Embryonic facial prominence (tissue), 1 donor: ENCODE measurements at regions not wholly inside any gene's neighbourhood (a gene's known extent, or its start where the extent isn't known, plus 50 kb on each side); places are given as distances from the start of the nearest gene placed in this dataset.

Experiments
- DNase-seq: peaks from one replicate; pipeline ENCODE4 v3.0.0-alpha.2; 2016; ENCODE audit errors: extremely low spot score

DNA sequence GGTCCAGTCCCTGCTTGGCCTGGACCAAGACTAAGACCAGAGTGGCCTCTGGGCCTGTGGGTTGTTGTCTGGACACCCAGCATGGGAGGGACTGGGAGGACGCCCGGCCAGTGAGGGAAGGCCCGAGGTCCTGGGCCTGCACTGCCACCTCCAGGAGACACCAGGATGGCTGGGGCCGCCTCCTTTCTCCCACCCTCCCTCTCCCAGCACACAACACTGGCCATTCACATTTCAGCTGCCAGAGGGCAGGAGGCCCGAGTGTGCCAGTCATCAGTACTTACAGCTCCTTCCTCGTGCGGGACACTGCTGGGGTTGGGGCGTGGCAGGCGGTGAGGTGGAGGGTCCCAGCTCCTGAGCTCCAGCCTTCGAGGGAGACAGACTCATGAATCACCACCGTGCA, 133.5 kb downstream of the ASB1 start:
- DNase-seq, result no peak

DNA sequence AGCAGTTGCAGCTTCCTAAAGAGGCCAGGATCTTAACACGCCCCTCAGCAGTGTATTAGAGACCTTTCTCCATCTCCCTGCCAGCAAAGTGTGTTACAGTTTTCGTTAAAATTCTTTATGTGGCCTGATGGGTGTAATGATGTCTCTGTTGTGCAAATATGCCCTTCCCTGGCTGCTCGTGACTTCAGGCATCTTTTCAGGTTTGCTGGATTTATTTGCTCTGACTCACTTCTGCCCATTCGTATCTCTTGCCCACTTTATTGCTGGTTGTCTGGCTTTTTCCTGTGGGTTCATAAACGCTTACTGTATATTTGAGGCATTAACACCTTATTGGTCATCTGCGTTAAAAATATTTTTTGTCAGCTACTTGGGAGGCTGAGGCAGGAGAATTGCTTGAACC, 134.5 kb downstream of the ASB1 start:
- no peak for DNase-seq

DNA sequence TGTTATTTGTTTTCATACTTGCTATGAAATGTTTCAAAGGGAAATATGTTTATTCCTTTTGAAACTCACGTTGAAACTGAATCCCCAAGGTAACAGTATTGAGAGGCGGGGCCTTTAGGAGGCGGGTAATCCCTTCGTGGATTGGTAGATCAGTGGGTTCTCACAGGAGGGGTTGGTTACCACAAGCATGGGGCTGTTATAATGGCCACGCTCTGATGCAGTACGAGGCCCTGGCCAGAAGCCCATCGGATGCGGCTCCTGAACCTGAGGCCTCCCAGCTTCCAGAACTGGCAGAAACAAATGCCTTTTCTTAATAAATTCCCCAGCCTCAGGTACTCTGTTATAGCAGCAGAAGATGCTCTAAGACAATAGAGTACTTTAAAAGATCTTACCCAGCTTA, 135.7 kb downstream of the ASB1 start:
- no peak for DNase-seq

- no peak for DNase-seq
Observed at GRCh38 chr2:238563551-238563950, 136.8 kb downstream of the ASB1 start.

DNA sequence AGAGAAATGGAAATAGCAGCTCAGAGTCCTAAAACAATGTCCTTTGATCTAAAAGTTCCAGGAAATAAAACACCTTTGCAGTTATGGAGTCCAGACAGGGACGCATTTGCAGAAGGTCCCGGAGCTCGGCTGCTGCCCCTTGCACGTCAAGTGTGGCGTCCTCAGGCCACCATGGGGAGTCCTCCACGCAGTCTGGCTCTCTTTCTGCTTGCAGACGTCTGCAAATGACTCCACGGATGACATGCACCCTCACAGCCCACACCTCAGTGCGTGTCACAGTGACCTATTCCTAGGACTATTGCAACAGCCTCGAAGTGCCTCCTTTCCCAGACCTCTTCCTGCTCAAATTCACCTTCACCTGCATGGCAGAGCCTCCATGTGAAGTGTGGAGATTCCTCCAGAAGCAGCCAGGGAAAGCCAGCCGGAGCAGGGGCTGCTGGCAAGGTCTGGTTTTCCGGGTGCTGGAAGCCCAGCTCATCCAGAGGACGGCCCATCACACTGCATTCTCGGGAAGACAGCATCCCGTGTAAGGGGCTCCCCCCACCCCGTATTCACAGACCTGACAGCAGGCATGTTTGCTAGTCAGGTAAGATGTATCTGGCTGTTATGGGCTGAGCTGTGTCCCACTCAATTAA, 137.7 kb downstream of the ASB1 start:
- DNase-seq, result no peak

DNA sequence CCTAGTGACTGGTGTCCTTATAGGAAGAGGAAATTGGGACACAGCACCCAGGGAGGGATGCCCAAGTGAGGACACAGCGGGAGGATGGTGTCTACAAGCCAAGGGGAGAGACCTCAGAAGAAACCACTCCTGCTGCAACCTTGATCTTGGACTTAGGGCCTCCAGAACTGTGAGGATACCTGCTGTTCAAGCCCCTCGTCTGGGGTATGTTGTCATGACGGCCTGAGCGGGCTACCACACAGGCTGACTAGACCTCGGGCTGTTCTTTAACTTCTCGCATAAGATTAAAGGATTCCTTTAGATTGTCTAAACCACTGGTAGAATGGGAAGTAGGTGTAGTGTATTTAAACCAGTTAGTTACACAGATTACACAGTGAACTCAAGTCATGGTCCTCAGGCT, 138.3 kb downstream of the ASB1 start:
- no peak for DNase-seq

- DNase-seq, result no peak
Observed at GRCh38 chr2:238566001-238566645, 139.4 kb downstream of the ASB1 start.

DNA sequence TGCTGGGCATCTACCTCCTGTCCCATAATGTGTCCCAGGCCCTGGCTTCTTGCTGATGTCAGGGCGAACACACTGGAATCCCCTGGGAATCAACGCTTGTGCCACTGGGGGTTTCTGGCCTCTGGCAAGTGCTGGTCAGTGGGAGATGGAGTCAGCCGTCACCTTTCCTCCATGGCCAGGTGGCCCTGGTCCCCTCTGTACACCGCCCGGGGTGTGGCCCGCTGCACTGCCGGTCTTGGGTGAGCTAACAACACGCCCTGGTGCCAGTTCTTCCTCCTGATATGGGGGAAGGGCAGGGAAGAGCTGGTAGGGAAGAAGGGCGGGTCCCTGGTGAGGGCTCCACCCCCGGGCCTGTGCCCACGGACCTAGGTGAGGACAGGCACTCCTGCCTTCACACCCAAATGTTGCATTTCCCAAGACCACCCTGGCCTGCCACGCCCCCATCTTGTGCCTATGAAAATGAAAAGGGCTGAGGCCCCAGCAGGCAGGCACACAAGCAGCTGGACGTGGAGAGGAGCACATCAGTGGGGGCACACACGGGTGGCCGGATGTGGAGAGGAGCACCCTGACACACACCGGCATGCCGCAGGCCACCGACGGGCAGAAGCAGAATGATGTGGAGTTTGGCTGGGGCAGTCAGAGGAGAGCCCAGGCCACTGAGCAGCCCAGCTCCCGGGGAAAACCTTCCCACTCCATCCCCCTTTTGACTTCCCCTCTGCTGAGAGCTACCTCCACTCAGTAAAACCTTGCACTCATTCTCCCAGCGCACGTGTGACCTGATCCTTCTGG, 140.5 kb downstream of the ASB1 start:
- no peak for DNase-seq

DNA sequence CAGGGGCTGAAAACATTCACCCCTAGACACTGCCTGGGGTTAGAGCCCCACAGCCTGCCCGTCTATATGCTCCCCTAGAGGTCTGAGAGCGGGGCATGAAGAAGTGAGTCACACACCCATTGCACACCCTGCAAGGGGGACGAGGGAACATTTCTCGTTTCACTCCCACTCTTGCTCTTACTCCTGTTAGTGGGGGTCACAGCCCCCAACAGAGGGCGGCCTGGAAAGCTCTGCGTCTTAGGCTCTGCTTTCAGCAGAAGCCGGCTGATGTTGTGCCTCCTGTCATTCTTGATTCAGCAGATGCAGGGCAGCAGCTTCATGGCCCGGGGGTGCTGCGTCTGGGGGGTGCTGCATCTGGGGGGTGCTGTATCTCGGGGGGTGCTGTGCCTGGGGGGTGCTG, 141.3 kb downstream of the ASB1 start:
- DNase-seq, result no peak

- DNase-seq, result no peak
Observed at GRCh38 chr2:238568455-238569440, 142.0 kb downstream of the ASB1 start.

GRCh38 chr2:238569507-238570195, 142.9 kb downstream of the ASB1 start:
- DNase-seq, result no peak

DNA sequence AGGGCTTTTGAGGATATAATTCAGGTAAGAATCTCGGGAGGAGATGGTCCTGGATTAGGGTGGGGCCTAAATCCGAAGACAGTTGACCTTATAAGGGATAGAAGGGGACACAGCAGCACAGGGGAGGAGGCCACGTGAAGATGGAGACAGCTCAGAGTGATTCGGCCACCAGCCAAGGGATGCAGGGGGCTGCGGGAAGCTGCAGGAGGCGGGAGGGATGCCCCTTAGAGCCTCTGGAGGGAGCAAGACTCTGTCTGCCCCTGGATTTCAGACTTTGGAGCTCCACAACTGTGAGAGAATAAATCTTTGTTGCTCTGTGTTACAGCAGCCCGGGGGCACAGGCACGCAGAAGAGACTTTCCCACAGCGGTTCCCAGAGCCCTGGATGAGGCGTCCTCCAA, 143.7 kb downstream of the ASB1 start:
- DNase-seq, result no peak

- no peak for DNase-seq
Observed at GRCh38 chr2:238570926-238571325, 144.2 kb downstream of the ASB1 start.

DNA sequence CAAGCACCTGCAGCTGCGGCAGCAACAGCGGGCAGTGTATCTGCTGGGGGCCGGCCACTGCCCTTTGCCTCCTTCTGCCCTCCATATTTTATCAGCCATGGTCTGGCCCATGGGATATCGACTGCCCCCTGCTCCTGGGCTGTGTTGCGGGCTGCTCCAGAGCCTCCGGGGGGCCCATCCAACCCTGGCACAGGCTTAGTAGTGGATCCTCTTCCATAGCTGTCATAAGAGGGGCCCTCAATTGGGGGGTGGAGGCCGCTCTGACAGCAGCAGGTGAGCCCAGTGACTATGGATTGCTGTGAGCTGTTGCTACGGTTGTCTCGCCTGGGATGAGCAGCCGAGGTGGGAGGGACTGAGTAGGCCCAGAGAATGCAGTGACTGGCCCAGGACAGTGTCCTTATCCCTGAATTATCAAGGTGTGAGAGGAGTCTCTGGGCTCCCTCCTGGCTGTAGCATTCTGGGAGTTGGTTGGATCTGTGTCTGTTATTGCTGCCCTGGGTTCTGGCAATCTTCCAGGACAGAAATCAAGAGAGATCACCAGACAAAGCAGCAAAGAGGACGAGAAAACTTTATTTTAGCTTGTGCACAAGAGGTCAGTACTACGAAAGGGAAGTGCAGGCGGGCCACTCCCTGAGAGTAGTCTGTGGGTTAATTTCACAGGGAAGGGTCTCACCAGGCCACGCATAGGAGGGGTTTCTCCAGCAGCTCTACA, 145.1 kb downstream of the ASB1 start:
- no peak for DNase-seq

GRCh38 chr2:238573065-238573778, 146.5 kb downstream of the ASB1 start:
- no peak for DNase-seq

DNA sequence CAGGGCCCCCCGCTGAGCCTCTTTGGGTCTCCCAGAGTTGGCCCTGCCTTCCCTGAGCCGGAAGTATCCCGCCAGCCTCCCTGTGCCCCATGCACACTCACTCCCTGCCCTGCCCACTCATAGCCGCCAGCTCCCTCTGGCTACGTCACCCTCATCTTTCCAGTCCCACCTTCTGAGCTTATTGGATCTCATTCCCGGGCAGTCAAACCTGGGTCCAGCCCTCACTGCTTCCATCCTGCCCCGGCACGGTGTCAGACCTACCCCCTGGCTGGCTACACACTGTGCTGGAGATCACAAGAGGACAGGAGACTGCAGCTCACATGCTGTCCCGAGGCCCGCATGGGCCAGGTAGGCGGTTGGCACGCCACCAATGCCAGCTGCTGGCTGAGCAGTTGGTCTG, 147.2 kb downstream of the ASB1 start:
- no peak for DNase-seq

DNA sequence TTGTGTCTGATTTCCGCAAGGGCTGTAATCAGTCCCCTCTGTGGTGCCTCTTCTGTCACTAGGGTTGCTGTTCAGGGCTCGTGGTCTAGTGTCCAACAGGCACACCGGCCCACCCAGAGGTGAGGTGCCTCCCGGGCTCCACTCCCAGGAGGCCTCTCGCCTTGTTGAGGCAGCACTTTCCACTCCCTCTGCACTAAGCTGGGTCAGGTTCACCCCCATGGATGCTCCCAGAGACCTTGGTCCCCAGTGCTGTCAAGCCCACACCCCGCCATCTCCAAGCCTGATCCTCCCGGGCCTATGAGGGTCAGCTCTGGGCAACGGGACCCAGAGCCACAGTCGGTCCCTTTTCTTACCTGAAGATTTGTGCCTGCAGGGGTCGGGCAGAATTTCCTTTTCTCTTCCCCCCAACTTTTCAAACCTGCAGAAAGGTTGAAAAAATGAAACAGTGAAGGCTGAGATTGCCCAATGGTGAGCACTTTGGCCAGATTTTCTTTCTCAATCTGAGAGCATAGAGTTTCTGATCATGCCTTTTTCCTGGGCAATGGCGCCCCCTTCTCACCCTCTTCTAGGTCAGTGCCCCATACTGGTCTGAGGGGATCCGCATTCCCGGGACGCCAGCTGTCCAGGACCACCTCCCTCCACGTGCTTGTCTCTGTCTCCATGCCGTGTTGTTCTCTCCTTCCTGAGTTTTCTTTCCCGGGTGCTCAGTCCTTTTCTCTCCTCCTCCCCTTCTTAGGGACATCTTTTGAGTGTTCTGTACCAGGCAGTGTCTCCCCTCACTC, 148.0 kb downstream of the ASB1 start:
- DNase-seq, result no peak

DNA sequence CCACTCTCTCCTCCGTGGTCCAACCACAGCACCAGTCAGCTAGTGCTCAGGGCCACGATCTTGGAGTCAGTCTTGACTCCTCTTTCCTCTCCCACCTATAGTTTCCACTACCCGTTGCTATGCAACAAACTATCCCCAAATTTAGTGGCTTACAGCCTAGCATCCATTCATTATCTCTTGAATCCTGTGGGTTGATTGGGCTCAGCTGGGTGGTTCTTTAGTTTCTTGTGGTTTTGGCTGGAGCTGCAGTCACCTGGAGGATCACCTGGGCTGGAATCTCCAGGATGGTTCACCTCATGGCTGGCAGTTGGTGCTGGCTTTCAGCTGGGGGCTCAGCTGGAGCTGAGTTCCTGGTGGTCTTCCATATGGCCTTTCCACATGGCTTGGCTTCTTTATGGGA, 149.9 kb downstream of the ASB1 start:
- no peak for DNase-seq

DNA sequence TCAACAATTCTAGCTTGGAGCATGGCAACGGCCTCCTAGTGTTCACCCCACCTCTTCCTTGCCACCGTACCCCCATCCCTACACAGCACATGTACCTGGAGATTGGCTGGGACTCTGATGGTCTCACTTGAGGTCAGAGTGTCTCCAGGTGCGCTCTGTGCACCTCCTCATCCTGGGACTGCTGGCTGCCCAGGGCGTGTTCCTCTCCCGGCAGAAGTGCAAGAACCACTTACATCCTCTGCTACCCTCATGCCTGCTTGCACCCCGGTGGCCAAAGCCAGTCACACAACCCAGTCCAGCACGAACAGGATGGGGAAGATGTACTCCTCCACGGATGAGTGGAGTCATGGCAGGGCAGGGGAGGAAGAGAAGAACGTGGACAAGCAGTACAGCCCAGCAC, 151.5 kb downstream of the ASB1 start:
- no peak for DNase-seq
